HG02763 (cell line): ENCODE measurements at regions not wholly inside any gene's neighbourhood (a gene's known extent, or its start where the extent isn't known, plus 50 kb on each side); places are given as distances from the start of the nearest gene placed in this dataset.

Experiments used
- ATAC-seq: cut with Tn5 transposase; IDR thresholded peaks from one replicate; pipeline ENCODE4 v1.9.1; 2021; ENCODE audit warnings: mild to moderate bottlenecking, moderate library complexity; ENCODE audit not compliant: unreplicated experiment

- peak; percentile 87 for ATAC-seq
Measured at GRCh38 chr1:181142096-181142958, 53.8 kb downstream of the IER5 start.

DNA sequence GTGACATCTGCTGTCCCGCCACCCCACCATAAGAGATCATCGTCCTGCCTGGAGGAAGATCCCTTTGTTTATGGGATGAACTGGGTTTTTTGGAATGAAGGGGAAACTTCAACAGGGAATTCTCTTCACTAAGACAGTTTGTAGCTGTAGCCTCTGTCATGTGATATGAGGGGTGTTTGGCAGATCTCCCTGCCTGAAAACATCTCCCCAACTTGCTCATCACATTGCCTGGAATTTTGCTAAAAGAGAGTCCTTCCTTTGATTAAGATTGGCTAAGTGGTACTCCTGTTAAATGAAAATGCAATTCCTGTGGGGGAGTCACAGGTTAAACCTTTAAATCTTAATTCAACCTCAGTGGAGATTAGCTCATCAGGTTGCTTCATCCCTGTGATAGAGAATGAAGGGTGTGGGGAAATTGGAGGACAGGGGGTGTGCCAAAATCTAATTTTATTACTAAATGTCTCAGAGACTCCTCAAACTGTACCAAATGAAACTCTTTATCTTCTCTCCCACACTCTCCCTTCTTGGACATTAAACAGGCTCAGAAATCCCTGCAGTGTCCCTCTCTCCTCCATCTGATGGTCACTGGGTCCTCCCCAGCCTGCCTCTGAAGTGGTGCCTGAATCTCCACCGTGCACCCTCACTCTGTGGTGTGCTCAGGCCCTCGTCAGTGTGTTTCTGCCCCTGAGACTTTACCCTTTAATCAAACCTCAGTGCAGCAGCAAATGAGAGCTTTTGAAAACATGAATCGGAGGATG, 54.8 kb downstream of the IER5 start:
- no peak for ATAC-seq

GRCh38 chr1:181144238-181144637, 55.7 kb downstream of the IER5 start:
- ATAC-seq = no peak

DNA sequence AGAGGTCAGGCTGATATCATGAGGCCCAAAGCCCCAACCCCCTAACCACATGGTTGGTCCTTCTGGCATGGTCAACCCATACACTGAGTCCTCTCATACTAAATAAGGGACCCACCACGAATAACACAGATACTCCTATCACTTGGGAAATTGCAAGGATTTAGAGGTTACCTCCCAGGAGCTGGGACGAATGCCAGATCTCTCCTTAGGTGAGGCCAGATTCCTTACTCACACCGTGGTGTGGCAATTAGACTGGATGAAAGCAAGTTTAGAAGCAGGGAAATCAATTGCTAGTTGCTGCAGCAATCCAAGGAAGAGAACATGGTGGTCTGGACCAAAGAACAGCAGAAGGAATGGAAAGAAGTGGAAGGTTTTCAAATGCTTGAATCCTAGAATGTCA, 60.1 kb downstream of the IER5 start:
- ATAC-seq = no peak

GRCh38 chr1:181149326-181150125, 61.0 kb downstream of the IER5 start:
- peak; percentile 78 for ATAC-seq

GRCh38 chr1:181150273-181150672, 61.8 kb downstream of the IER5 start:
- no peak for ATAC-seq

DNA sequence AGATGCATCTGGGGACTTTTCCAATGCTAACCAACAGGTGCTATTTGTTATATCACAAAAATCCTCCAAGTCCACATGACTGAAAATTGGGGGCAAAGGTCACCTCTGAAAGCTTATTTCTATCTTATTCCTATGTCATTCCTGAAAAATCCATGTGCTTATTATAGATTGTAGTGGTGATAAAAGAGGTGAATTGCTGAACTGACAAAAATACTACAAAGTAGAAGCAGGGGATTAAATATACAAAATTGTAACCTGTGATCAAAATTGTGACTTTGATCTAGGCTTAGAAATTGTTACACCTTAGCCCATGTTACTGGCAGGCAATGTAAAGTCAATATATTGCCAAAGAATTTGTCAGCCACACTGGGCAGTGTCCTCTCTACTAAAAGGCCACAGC, 62.3 kb downstream of the IER5 start:
- ATAC-seq = no peak

GRCh38 chr1:181151378-181152326, 63.2 kb downstream of the IER5 start:
- peak; percentile 25 for ATAC-seq

DNA sequence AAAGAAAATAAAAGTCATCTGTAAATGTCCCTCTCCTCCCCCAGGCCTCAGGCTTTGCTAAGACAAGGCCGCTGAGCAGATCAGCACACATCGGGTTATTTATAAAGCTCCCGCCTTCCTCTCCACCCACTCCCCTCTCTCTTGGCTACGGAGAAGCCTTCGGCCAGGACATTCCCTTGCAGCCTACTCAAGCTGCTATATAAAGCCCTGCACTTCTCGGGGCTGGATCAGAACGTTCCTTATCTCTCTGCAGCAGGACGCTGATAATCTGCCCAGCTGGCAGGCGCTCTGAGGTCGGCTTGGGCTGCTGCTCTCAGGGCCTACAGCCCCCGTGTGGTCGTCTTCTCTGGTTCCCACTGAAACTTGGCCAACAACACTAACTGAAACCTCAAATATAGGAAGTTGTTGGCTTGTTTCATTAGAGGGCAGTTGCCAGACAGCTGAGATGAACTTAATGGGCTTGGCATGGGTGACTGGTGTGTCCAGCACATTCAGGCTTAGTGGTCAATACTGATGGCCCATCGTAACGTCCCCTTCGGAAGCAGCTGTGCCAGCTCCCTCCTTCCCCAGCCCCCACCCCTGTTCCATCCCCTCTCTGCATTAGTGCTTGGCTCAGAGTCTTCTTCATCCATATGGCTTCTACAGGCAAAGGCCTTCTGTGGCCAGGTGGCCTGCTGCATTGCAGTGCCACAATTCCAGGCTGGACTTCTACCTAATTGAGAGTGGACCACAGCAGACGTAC, 64.6 kb downstream of the IER5 start:
- ATAC-seq = peak; percentile 73

GRCh38 chr1:181153634-181153961, 65.1 kb downstream of the IER5 start:
- no peak for ATAC-seq

- no peak for ATAC-seq
Measured at GRCh38 chr1:181155339-181155738, 66.8 kb downstream of the IER5 start.

- ATAC-seq = no peak
Measured at GRCh38 chr1:181159451-181160140, 71.1 kb downstream of the IER5 start.

DNA sequence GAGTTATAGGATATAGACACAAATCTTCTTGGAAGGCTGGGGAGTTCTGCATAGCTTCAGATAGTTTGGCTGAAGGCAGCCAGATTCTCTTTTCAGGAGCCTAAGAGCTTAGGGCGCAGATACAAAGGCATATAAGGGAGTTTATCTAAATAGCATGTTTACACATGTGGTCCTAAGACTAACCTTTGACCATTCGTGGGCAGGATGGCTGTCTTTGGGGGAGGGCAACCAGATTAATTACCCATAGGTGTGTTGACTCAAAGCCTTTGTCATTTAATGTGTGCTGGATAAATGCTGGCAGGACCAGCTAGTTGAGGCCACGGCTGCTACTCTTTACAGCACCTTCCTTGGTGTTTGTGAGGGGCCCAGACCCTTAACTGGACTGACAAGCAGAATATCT, 71.8 kb downstream of the IER5 start:
- no peak for ATAC-seq

DNA sequence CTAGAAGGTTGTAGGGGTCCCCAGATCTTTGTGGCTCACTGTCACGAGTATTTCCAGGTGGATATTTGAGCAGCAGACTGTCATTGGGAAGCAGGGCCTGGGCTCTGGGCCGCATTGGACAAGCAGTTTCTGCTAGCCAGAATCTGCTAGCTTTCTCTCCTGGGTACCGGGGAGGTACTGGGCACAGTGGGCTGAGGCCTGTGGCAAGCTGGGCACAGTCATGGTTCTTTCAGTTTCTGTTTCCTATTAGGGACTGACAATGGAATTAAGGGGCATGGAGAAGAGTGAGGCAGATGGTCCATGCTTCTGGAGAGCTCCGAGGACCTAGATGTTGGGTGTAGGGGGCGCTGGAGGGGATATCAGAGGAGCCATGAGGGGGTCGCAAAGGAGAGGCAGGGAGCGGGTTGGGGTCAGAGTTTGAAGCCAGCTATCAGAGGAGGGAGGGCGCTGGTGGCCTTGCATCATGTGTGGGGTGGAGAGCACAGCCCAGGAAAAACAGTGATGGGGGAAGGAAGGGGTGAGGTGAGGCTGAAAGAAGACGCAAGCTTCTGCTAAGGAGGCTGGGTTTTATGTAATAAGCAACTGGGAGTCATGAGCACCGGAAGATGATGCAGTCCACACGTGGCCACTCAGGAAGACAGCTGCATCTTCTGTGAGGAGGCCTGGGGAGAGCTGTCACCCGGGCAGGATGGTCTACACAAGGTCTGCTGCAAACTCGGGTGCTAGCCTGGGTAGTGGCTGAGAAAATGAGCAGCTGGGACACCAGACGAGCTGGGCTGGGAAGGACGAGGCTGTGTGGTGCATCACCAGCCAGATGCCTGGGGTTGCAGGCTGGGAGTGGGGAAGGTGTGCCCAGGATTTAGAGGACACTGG, 72.7 kb downstream of the IER5 start:
- no peak for ATAC-seq

DNA sequence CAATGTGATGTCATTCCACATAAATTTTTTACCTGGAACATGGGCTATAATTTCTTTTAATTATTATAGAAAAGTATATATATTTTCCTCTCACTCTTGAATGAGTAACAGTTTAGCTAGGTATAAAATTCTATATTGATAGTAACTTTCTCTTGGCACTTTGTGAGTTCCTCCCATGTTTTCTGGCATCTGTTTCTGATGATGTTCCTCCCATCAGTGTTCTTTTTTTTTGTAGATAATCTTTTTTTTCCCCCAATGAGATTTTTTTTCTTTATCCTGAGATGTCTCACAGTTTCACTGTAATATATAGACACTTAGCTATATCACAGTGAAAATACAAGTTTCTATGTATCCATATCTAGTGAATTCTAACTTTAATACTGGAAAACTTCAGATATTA, 75.2 kb downstream of the IER5 start:
- ATAC-seq = no peak

GRCh38 chr1:181166377-181167196, 78.1 kb downstream of the IER5 start:
- peak; percentile 93 for ATAC-seq

DNA sequence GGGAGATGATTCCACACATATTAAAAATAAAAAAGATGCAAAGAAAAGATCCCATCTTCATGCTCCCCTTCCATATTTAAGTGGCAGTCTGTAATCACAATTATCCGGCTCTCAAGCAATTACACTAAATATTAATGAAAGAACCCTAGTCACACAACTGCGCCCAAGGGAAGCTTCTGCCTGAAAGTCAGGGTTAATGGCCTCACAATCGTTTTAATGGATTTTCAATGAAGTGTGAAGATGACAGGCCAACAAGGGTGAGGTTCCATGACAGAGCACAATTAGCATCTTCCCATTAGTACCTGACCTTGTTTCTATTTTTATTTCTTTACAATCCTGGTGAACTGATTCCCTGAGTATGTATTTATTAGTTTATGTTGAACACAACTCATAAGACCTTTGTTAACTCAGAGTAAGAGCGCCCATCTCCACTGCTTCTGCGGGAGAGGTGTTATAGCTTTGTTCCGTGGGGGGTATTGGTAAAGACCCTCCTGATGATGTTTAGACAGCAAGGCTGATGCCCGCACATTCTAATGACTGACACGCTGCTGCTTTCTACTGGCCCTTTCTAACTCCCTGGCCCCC, 80.9 kb downstream of the IER5 start:
- no peak for ATAC-seq
